ENCODE measurements at regions not wholly inside any gene's neighbourhood (a gene's known extent, or its start where the extent isn't known, plus 50 kb on each side); places are given as distances from the start of the nearest gene placed in this dataset.
"Not testable (repeated sequence)": the region's sequence is repeated elsewhere in the genome, so short reads cannot be mapped to it uniquely, and the experiment has no call there.

GRCh38 chr15:31597466-31597865, 270.8 kb downstream of the KLF13 start:
- no peak for DNase-seq (ENCODE audit: low spot score)

DNA sequence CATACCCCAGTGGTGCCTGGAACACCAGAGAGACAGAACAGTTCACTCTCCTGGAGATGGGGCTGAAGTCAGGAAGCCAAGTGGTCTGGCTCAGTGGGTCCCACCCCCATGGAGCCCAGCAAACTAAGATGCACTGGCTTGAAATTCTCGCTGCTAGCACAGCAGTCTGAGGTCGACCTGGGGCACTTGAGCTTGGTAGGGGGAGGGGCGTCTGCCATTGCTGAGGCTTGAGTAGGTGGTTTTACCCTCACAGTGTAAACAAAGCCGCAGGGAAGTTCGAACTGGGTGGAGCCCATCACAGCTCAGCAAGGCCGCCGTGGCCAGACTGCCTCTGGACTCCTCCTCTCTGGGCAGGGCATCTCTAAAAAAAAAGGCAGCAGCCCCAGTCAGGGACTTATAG, 272.0 kb downstream of the KLF13 start:
- no peak for DNase-seq (ENCODE audit: low spot score)

DNA sequence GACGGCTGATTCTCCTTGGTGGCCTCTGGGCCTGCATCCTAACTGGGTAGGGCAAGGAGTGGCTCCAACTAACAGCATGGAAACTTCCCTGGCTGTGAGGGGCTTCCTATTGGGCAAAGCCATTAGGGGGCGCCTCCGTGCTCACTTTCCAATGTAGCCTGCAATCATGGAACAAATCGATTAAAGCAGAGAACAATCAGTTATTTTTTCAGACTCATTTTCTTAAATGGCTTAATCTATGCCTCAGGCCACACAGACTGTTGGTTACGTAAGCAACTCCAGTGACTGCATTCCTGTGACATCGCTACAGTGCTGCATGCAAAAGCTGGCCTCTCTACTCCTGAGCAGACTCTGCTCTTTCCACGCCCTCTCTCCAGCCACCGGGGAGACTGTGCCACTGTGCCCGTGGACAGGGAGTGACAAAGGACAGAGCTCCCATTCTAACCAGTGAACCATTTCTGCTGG, 278.9 kb downstream of the KLF13 start:
- no peak for DNase-seq (ENCODE audit: low spot score)

DNA sequence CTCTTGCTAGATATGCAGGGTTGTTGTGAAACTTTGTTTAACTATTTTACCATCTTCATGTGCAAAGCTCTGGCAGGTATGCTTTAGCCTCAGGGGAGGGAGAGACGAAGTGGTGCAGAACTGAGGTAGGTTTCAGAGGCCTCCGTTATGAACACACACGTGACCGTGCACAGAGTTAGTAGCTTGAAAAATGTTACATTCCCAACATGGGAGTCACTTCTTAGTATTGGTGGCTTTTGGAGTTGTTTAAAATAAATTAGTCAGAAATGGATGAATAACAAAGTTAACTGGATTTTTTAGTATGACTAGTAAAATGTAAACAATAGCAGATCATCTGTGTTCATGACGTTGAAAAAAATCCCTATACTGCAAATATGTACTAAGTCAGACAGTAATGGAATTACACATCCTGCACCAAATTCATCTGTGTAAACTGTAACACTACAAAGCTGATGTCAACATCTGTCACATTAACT, 279.6 kb downstream of the KLF13 start:
- DNase-seq (ENCODE audit: low spot score) = peak; percentile 8

GRCh38 chr15:31606931-31607497, 280.4 kb downstream of the KLF13 start:
- DNase-seq (ENCODE audit: low spot score) = no peak

- DNase-seq (ENCODE audit: low spot score) = no peak
These were observed 281.0 kb downstream of the KLF13 start for GRCh38 chr15:31607656-31608055.

- no peak for DNase-seq (ENCODE audit: low spot score)
These were observed 282.6 kb downstream of the KLF13 start for GRCh38 chr15:31609258-31609681.

DNA sequence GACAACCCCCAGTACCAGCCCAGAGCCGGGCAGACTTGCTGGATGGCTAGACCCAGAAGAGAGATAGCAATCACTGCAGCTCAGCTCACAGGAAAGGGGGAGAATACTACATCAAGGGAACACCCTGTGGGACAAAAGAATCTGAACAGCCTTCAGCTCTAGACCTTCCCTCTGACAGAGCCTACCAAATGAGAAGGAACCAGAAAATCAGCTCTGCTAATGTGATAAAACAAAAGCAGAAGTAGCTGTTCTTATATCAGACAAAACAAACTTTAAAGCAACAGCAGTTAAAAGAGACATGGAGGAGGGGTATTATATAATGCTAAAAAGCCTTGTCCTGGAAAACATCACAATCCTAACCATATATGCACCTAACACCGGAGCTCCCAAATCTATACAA, 283.3 kb downstream of the KLF13 start:
- DNase-seq (ENCODE audit: low spot score) = no peak

DNA sequence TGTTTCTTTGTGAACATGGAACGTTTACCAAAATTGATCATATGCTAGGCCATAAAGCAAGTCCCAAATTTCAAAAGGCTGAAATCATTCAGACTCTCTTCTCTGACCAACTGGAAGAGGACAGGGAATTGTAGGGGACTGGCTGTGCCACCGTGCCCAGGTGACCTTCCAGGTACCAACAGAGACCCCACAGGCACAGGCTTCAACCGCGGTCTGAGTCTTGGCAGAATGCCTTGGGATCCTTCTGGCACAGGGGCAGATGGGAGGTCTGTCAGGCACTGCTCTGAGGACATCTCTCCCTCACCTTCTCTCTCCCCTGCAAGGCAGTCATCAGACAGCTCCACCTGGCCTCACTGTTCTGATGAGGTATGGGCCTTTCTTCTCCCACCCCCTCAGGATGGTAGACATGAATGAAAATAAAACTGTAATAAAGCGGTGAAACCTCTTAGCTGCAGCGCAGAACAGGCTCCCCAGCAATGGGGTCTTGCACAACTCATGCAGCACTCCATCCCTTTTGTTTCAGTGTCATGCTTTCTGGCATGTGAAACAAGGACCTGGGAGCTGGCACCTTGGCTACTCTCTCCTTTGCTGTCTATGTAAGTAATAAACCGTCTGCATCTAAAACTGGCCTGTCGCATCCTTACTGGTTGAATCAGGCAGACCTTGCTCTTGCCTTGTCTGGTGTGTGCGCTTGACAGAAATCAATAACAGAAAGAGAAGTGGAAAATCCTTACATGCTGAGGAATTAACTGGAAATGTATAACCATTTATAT, 289.2 kb downstream of the KLF13 start:
- DNase-seq (ENCODE audit: low spot score) = no peak

DNA sequence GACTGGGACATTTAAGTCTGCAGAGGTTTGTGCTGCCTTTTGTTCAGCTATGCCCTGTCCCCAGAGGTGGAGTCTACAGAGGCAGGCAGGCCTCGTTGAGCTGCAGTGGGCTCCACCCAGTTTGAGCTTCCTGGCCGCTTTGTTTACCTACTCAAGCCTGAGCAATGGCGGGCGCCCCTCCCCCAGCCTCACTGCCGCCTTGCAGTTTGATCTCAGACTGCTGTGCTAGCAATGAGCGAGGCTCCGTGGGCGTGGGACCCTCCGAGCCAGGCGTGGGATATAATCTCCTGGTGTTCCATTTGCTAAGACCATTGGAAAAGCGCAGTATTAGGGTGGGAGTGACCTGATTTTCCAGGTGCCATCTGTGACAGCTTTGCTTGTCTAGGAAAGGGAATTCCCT, 296.7 kb downstream of the KLF13 start:
- not testable (repeated sequence) for DNase-seq (ENCODE audit: low spot score)

DNA sequence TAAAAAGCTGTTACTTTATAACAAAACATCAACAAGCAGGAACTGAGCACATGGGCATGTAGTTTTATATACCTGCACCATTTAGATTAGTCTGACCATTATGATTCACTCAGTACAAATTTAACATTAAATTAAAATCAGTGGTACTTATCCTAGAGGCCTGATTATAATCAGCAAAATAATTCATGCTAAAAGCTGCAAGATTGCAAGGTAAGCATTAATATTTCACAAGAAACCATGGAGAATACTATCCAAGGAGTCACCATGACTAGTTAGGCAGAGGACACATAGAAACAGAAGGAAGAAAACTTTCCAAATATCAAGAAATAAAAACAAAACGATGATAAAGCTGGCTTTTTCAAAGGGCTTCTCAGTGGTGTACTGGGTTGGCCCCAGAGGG, 297.5 kb downstream of the KLF13 start:
- DNase-seq (ENCODE audit: low spot score) = not testable (repeated sequence)

DNA sequence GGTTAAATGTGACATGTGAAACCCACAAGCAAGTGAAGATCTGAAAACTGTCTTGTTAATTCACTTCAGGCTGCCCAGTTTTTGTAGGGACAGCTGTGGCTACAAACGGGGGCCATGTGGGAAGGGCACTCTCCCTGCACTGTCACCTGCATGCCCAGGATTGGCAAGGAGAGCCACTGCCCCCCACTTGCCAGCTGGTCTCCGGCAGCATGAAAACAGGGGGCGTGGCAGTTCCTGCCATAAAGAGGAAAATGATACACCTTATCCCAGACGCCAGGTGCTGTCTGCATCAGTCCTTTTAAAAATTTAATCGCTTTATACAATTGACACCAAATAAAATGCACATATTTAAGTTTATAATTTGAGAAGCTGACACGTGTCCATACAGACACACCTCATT, 309.1 kb downstream of the KLF13 start:
- DNase-seq (ENCODE audit: low spot score) = not testable (repeated sequence)

DNA sequence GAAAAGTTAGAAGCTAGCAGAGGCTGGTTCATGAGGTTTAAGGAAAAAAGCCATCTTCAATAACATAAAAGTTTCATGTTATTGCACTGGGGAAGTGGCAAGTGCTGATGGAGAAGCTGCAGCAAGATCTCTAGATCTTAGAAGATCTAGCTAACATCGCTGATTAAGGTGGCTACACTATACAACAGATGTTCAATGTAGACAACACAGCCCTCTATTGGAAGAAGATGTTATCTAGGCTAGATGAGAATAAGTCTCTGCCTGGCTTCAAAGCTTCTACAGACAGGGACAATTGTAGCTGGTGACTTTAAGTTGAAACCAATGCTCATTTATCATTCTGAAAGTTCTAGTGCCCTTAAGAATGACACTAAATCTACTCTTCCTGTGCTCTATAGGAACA, 310.3 kb downstream of the KLF13 start:
- DNase-seq (ENCODE audit: low spot score) = not testable (repeated sequence)

- DNase-seq (ENCODE audit: low spot score) = not testable (repeated sequence)
These were observed 317.3 kb downstream of the KLF13 start for GRCh38 chr15:31643955-31644354.

GRCh38 chr15:31644761-31645160, 318.1 kb downstream of the KLF13 start:
- not testable (repeated sequence) for DNase-seq (ENCODE audit: low spot score)

DNA sequence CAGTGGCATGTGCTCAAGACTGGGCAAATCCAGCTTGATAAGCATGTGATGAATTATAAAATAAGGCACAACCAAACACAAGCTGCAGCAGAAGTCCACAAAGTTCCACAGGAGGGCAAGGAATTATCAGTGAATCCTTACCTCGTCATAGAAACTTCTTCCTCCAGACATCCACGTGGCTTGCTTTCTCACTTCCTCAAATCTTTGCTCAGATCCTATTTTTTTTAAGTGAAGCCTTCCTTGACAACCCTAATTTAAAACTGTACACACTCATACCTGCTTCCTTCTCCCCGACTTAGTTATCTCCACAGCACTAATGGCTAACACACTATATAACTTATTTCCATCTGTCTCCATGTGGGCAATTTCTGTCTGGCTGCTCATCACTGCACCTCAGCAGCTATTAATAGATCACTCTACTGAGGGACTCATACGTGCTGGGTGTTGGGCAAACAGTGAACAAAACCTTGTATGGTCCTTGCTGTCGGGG, 320.7 kb downstream of the KLF13 start:
- not testable (repeated sequence) for DNase-seq (ENCODE audit: low spot score)

DNA sequence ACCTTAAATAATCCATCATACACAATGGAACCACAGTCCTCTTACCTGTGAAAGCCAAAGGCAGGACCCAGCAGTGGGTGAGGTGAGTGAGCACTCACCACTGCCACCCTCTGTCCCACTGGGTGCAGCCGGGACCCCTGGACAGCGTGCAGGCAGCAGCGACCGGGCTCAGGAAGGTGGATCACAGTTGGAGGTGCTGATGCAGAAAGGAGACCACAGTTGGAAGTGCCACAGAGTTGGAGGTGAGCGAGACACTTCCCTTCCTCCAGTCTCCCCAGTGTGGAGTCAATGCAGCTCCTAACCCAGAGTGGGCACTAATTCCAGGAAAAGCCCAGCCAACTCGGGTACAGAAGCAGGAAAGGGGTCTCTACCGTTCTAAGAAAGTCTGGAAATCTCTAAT, 323.0 kb downstream of the KLF13 start:
- DNase-seq (ENCODE audit: low spot score) = not testable (repeated sequence)

DNA sequence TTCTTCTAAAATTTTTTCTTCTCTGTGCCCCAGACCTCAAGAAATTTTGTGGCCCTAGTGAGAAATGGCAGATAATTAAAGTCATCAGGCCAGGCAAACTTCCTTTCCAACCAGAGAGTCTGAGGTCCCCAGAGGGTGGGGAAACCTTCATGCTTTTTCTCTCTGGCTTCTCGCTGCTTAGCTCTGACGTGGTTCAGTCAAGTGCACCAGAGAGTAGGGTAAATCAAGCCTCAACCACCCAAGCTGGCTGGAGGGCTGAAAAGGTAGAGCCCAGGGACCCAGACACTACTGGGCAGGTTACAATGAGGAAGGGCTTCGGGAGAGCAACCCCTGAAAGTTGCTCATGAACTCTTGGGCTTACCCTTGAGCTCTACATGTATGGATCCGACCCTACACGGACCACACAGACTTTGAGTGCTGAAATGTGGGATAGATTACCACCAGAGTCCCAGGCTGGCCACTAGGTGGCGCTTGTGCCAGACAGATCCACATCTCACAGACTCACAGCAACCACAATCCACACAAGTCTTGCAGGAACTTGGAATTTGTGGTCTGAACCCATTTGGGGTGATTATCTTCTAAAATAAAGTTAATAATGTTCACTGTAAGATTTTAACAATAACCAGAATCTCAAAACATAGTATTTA, 323.5 kb downstream of the KLF13 start:
- DNase-seq (ENCODE audit: low spot score) = not testable (repeated sequence)

DNA sequence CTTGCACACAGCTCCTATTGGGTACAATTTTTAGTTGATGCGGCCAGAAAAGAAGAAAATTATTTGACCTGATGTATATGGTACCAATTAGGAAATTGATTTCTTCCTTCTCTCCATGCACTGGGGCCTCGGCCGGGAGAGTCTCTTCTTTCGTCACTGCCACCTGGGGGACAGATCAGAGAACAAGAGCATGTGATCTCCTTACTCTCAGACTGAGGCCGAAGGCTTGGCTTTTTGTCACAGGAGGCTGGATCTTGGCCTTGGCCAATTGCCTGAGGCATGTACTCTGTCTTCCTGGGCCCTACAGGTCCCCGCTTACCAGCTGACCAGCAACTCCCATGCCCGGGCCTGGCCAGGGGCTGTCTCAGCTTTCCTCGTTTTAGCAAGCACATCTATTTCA, 330.3 kb downstream of the KLF13 start:
- DNase-seq (ENCODE audit: low spot score) = not testable (repeated sequence)

DNA sequence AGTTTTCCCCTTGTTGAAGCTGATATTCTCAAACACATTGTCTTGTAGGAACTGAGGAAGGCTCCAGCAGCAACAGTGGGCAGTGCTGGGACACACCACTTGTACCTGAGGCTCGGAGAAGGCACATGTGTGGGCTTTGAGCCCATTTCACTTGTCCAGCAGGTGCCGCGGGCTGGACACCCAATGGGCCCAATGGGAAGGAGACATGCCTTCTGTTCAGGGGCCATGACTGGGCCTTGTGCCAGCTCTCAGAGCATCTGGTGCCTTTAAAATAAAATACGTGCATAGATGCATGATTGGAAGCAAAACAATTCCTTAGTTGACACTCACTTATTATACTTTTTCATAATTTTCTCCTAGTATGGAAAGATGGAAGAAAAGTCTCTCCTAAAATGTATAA, 334.2 kb downstream of the KLF13 start:
- no peak for DNase-seq (ENCODE audit: low spot score)

GRCh38 chr15:31665732-31666131, 339.1 kb downstream of the KLF13 start:
- not testable (repeated sequence) for DNase-seq (ENCODE audit: low spot score)

GRCh38 chr15:31669158-31669908, 342.7 kb downstream of the KLF13 start:
- not testable (repeated sequence) for DNase-seq (ENCODE audit: low spot score)

All from A172 (cell line).